Neural cell (in vitro differentiated cells): ENCODE measurements at regions not wholly inside any gene's neighbourhood (a gene's known extent, or its start where the extent isn't known, plus 50 kb on each side); places are given as distances from the start of the nearest gene placed in this dataset.

Experiments used
- H2AFZ ChIP-seq: fragments of 200-600, 300-800 bp; sonication (generic), shearing (Covaris generic); 2 replicates; pipeline ENCODE4 v1.6.0; 2014; ENCODE audit warnings: low read depth, mild to moderate bottlenecking, antibody characterized with exemption, low read length, moderate library complexity
- H3F3A ChIP-seq: fragments of 200-600 bp; shearing (Covaris generic); 2 replicates; pipeline ENCODE4 v1.6.1; 2016; ENCODE audit warnings: mild to moderate bottlenecking, moderate library complexity, mixed read lengths, antibody characterized with exemption, low read length; ENCODE audit not compliant: insufficient read depth, poor library complexity, severe bottlenecking
- H3K27ac ChIP-seq: fragments of 200-600, 300-800 bp; sonication (generic), shearing (Covaris generic); 2 replicates; pipeline ENCODE4 v1.5.1; 2014; ENCODE audit warnings: mild to moderate bottlenecking, low read length, moderate library complexity
- H3K27me3 ChIP-seq: fragments of 300-800, 200-600 bp; sonication (generic), shearing (Covaris generic); 2 replicates; pipeline ENCODE4 v1.6.0; 2014; ENCODE audit warnings: mild to moderate bottlenecking, low read depth, low read length, moderate library complexity; ENCODE audit not compliant: insufficient read depth
- H3K36me3 ChIP-seq: fragments of 300-800, 200-600 bp; sonication (generic), shearing (Covaris generic); 2 replicates; pipeline ENCODE4 v1.5.1; 2014; ENCODE audit warnings: mild to moderate bottlenecking, antibody characterized with exemption, low read length, moderate library complexity; ENCODE audit not compliant: insufficient read depth
- H3K4me2 ChIP-seq: fragments of 300-800, 200-600 bp; sonication (generic), shearing (Covaris generic); 2 replicates; pipeline ENCODE4 v1.6.0; 2014; ENCODE audit warnings: mild to moderate bottlenecking, low read length
- H3K4me3 ChIP-seq: fragments of 300-800, 200-600 bp; sonication (generic), shearing (Covaris generic); 2 replicates; pipeline ENCODE4 v1.5.1; 2014; ENCODE audit warnings: mild to moderate bottlenecking, low read length, moderate library complexity
- H3K79me2 ChIP-seq: fragments of 200-600 bp; shearing (Covaris generic); replicated peaks from 2 replicates; pipeline ENCODE4 v1.6.0; 2014; ENCODE audit warnings: mild to moderate bottlenecking, low read length, moderate library complexity; ENCODE audit not compliant: insufficient read depth
- H3K9ac ChIP-seq: fragments of 300-800, 200-600 bp; sonication (generic), shearing (Covaris generic); 2 replicates; pipeline ENCODE4 v1.6.1; 2016; ENCODE audit warnings: mild to moderate bottlenecking, low read length, mixed read lengths
- H3K9me2 ChIP-seq: fragments of 200-600 bp; shearing (Covaris generic); 2 replicates; pipeline ENCODE4 v1.6.1; 2016; ENCODE audit warnings: mild to moderate bottlenecking, low read length, mixed read lengths; ENCODE audit not compliant: insufficient read depth
- H3K9me3 ChIP-seq: fragments of 200-600, 300-800 bp; sonication (generic), shearing (Covaris generic); 2 replicates; pipeline ENCODE4 v1.6.1; 2016; ENCODE audit warnings: mild to moderate bottlenecking, mixed run types, low read length, moderate library complexity, mixed read lengths
- H4K20me1 ChIP-seq: fragments of 200-600 bp; shearing (Covaris generic); 2 replicates; pipeline ENCODE4 v1.6.1; 2016; ENCODE audit warnings: mild to moderate bottlenecking, mixed run types; ENCODE audit not compliant: insufficient read depth
- CTCF ChIP-seq: fragments of 450-650 bp; IDR thresholded peaks from 2 replicates; pipeline ENCODE4 v1.5.1; 2014; ENCODE audit warnings: antibody characterized with exemption, mild to moderate bottlenecking, moderate library complexity; ENCODE audit not compliant: poor library complexity, severe bottlenecking
- EP300 ChIP-seq: fragments of 450-650 bp; conservative IDR thresholded peaks from 2 replicates; pipeline ENCODE4 v1.6.1; 2014; ENCODE audit warnings: antibody characterized with exemption, mild to moderate bottlenecking, moderate library complexity; ENCODE audit not compliant: poor library complexity, severe bottlenecking
- EZH2 ChIP-seq: fragments of 200-600, 300-800 bp; shearing (Covaris generic), sonication (generic); IDR thresholded peaks from 2 replicates; pipeline ENCODE4 v1.6.1; 2014; ENCODE audit warnings: antibody characterized with exemption, low read length, borderline replicate concordance, mild to moderate bottlenecking; ENCODE audit not compliant: insufficient read depth, poor library complexity, severe bottlenecking
- MXI1 ChIP-seq: fragments of 450-650 bp; conservative IDR thresholded peaks from 2 replicates; pipeline ENCODE4 v1.6.1; 2014; ENCODE audit warnings: antibody characterized with exemption, mild to moderate bottlenecking; ENCODE audit not compliant: poor library complexity, severe bottlenecking
- POLR2AphosphoS5 ChIP-seq: IDR thresholded peaks from 2 replicates; pipeline ENCODE4 v1.6.1; 2012
- RAD21 ChIP-seq: fragments of 450-650 bp; conservative IDR thresholded peaks from 2 replicates; pipeline ENCODE4 v1.6.1; 2014; ENCODE audit warnings: antibody characterized with exemption, mild to moderate bottlenecking, moderate library complexity
- REST ChIP-seq: IDR thresholded peaks from 2 replicates; pipeline ENCODE4 v1.6.1; 2012; ENCODE audit warnings: borderline replicate concordance
- SMC3 ChIP-seq: fragments of 450-650 bp; conservative IDR thresholded peaks from 2 replicates; pipeline ENCODE4 v1.6.1; 2014; ENCODE audit warnings: antibody characterized with exemption, mild to moderate bottlenecking, moderate library complexity; ENCODE audit not compliant: poor library complexity
- TAF1 ChIP-seq: IDR thresholded peaks from 2 replicates; pipeline ENCODE4 v1.6.1; 2012; ENCODE audit warnings: low read depth

- no peaks in the 10 kb centered on the region for H3K9me2 ChIP-seq
- H3K9me3 ChIP-seq: no peaks in the 10 kb centered on the region
- H3K27me3 ChIP-seq: no peaks in the 10 kb centered on the region
- H3K4me3 ChIP-seq: no peak overlapping the region
- no peak for TF ChIP-seq MXI1
- TF ChIP-seq SMC3: no peak
- TF ChIP-seq EP300: no peak
- H4K20me1 ChIP-seq: no peaks in the 10 kb centered on the region
- H3F3A ChIP-seq: no peaks in the 10 kb centered on the region
- no peak overlapping the region for H2AFZ ChIP-seq
- no peaks in the 10 kb centered on the region for H3K36me3 ChIP-seq
- H3K27ac ChIP-seq: no peak overlapping the region
- H3K9ac ChIP-seq: no peak overlapping the region
- H3K4me2 ChIP-seq: no peak overlapping the region
- no peaks in the 10 kb centered on the region for H3K79me2 ChIP-seq
These were observed 131.4 kb upstream of the BOD1 start for GRCh38 chr5:173747876-173748275.

- Histone ChIP-seq H3K4me3 (no peak overlapping the region), H3K27me3 (no peaks in the 10 kb centered on the region), H3K36me3 (no peaks in the 10 kb centered on the region), H3K79me2 (no peaks in the 10 kb centered on the region), H3K4me2 (no peak overlapping the region), H3K9me3 (no peaks in the 10 kb centered on the region), H3K27ac (no peak overlapping the region), H3F3A (no peaks in the 10 kb centered on the region), H3K9ac (no peak overlapping the region), H3K9me2 (no peaks in the 10 kb centered on the region), H2AFZ (no peak overlapping the region), H4K20me1 (no peaks in the 10 kb centered on the region)
- TF ChIP-seq REST (no peak), SMC3 (no peak), EZH2 (no peak)
These were observed 134.3 kb upstream of the BOD1 start for GRCh38 chr5:173750538-173751265.

- H3K9me3 ChIP-seq: no peaks in the 10 kb centered on the region
- H2AFZ ChIP-seq: no peak overlapping the region
- H4K20me1 ChIP-seq: no peaks in the 10 kb centered on the region
- H3K36me3 ChIP-seq: no peaks in the 10 kb centered on the region
- H3K27ac ChIP-seq: no peak overlapping the region
- TF ChIP-seq CTCF: no peak
- no peak for TF ChIP-seq EP300
- no peak for TF ChIP-seq MXI1
- TF ChIP-seq REST: no peak
- TF ChIP-seq EZH2: no peak
- no peak for TF ChIP-seq SMC3
- no peak for TF ChIP-seq POLR2AphosphoS5
- no peak for TF ChIP-seq TAF1
- TF ChIP-seq RAD21: no peak
- H3K27me3 ChIP-seq: no peaks in the 10 kb centered on the region
- H3K4me3 ChIP-seq: no peak overlapping the region
- H3K9me2 ChIP-seq: no peaks in the 10 kb centered on the region
- H3F3A ChIP-seq: no peaks in the 10 kb centered on the region
- no peak overlapping the region for H3K4me2 ChIP-seq
- H3K79me2 ChIP-seq: no peaks in the 10 kb centered on the region
- no peak overlapping the region for H3K9ac ChIP-seq
These were observed 134.8 kb upstream of the BOD1 start for GRCh38 chr5:173751266-173751600.
